GM23338 (cell line): ENCODE measurements at regions not wholly inside any gene's neighbourhood (a gene's known extent, or its start where the extent isn't known, plus 50 kb on each side); places are given as distances from the start of the nearest gene placed in this dataset.

ENCODE experiments used
- ATAC-seq: fragments of 200-7000 bp; cut with Tn5 transposase; 3 replicates; pipeline ENCODE4 v1.9.1; 2020
- DNase-seq: peaks from one replicate; pipeline ENCODE4 v3.0.0-alpha.2; 2015; ENCODE audit warnings: low spot score
- H2AFZ ChIP-seq: fragments of 200-600 bp; sonication (generic); 2 replicates; pipeline ENCODE4 v1.8.0; 2016; ENCODE audit warnings: antibody characterized with exemption, mild to moderate bottlenecking, moderate library complexity
- H3F3A ChIP-seq: fragments of 200-600 bp; sonication (generic); replicated peaks from 2 replicates; pipeline ENCODE4 v1.8.0; 2017; ENCODE audit warnings: antibody characterized with exemption, mixed run types, low read depth
- H3K27ac ChIP-seq: fragments of 200-600 bp; sonication (generic); 2 replicates; pipeline ENCODE4 v1.6.1; 2016; ENCODE audit warnings: low read depth
- H3K27me3 ChIP-seq: fragments of 200-600 bp; sonication (generic); 2 replicates; pipeline ENCODE4 v1.8.0; 2016; ENCODE audit warnings: mild to moderate bottlenecking, mixed run types, moderate library complexity; ENCODE audit not compliant: insufficient read depth
- H3K36me3 ChIP-seq: fragments of 200-600 bp; sonication (generic); 2 replicates; pipeline ENCODE4 v1.8.0; 2016; ENCODE audit warnings: mild to moderate bottlenecking; ENCODE audit not compliant: insufficient read depth
- H3K4me1 ChIP-seq: fragments of 200-600 bp; sonication (generic); 2 replicates; pipeline ENCODE4 v1.8.0; 2016; ENCODE audit warnings: mild to moderate bottlenecking, moderate library complexity; ENCODE audit not compliant: insufficient read depth
- H3K4me2 ChIP-seq: fragments of 200-600 bp; sonication (generic); 2 replicates; pipeline ENCODE4 v1.7.1; 2017; ENCODE audit warnings: mixed run types
- H3K4me3 ChIP-seq: fragments of 200-600 bp; sonication (generic); 2 replicates; pipeline ENCODE4 v1.6.1; 2016; ENCODE audit warnings: mixed run types
- H3K79me2 ChIP-seq: fragments of 200-600 bp; sonication (generic); replicated peaks from 2 replicates; pipeline ENCODE4 v1.8.0; 2017; ENCODE audit warnings: mild to moderate bottlenecking; ENCODE audit not compliant: insufficient read depth
- H3K9me2 ChIP-seq: fragments of 200-600 bp; sonication (generic); 2 replicates; pipeline ENCODE4 v1.8.0; 2017; ENCODE audit not compliant: insufficient read depth
- H4K20me1 ChIP-seq: fragments of 200-600 bp; sonication (generic); replicated peaks from 2 replicates; pipeline ENCODE4 v1.8.0; 2017; ENCODE audit warnings: mild to moderate bottlenecking; ENCODE audit not compliant: insufficient read depth
- H3K27ac Mint-ChIP-seq: 2 replicates; pipeline ENCODE4 v1.8.0; 2020; ENCODE audit warnings: inconsistent platforms, mild to moderate bottlenecking, moderate library complexity, mixed read lengths
- H3K27me3 Mint-ChIP-seq: 3 replicates; pipeline ENCODE4 v1.8.0; 2022; ENCODE audit warnings: low read depth, mild to moderate bottlenecking, moderate library complexity, mixed read lengths, inconsistent platforms; ENCODE audit not compliant: insufficient read depth, poor library complexity
- H3K36me3 Mint-ChIP-seq: 3 replicates; pipeline ENCODE4 v1.8.0; 2021; ENCODE audit warnings: low read depth, mild to moderate bottlenecking, inconsistent platforms, moderate library complexity, mixed read lengths
- H3K4me1 Mint-ChIP-seq: 3 replicates; pipeline ENCODE4 v1.8.0; 2020; ENCODE audit warnings: mild to moderate bottlenecking, inconsistent platforms, mixed read lengths
- H3K4me3 Mint-ChIP-seq: 3 replicates; pipeline ENCODE4 v1.8.0; 2021; ENCODE audit warnings: moderate library complexity, mild to moderate bottlenecking, inconsistent platforms, mixed read lengths
- H3K9me3 Mint-ChIP-seq: 3 replicates; pipeline ENCODE4 v1.8.0; 2020; ENCODE audit warnings: moderate library complexity, mild to moderate bottlenecking, inconsistent platforms, mixed read lengths
- CREB1 ChIP-seq: fragments of 250-450 bp; sonication (Bioruptor Pico); IDR thresholded peaks from 2 replicates; pipeline ENCODE4 v1.5.0; 2020; ENCODE audit warnings: low read depth, mild to moderate bottlenecking, moderate library complexity
- CTCF ChIP-seq, 2 experiments: fragments of 200-600 bp in 1 of 2; sonication (generic) in 1 of 2; conservative IDR thresholded peaks; 2 replicates each; pipeline versions ENCODE4 v1.5.1 to v1.6.1; 2016 to 2017; ENCODE audit warnings: antibody characterized with exemption in 2 of 2, low read depth in 2 of 2, mild to moderate bottlenecking in 2 of 2, moderate library complexity in 1 of 2
- ETS1 ChIP-seq: IDR thresholded peaks from 2 replicates; pipeline ENCODE4 v1.6.1; 2016; ENCODE audit warnings: antibody characterized with exemption
- EZH2 ChIP-seq: fragments of 200-600 bp; sonication (generic); IDR thresholded peaks from one replicate; pipeline ENCODE4 v1.8.0; 2017; ENCODE audit warnings: antibody characterized with exemption, mild to moderate bottlenecking, low read depth; ENCODE audit not compliant: unreplicated experiment
- JUNB ChIP-seq: IDR thresholded peaks from one replicate; pipeline ENCODE4 v1.6.1; 2016; ENCODE audit warnings: antibody characterized with exemption; ENCODE audit not compliant: unreplicated experiment
- NANOG ChIP-seq: IDR thresholded peaks from 2 replicates; pipeline ENCODE4 v1.6.1; 2016; ENCODE audit warnings: antibody characterized with exemption, borderline replicate concordance
- REST ChIP-seq: IDR thresholded peaks from one replicate; pipeline ENCODE4 v1.6.1; 2018; ENCODE audit warnings: antibody characterized with exemption; ENCODE audit not compliant: unreplicated experiment
- STAT1 ChIP-seq: IDR thresholded peaks from one replicate; pipeline ENCODE4 v1.6.1; 2016; ENCODE audit warnings: antibody characterized with exemption; ENCODE audit not compliant: unreplicated experiment
- ZNF114 ChIP-seq: fragments of 250-450 bp; sonication (Bioruptor Pico); IDR thresholded peaks from 2 replicates; pipeline ENCODE4 v1.5.0; 2020; ENCODE audit warnings: mild to moderate bottlenecking, moderate library complexity
- ZNF462 ChIP-seq: fragments of 250-450 bp; sonication (Bioruptor Pico); IDR thresholded peaks from 2 replicates; pipeline ENCODE4 v1.5.0; 2020; ENCODE audit warnings: mild to moderate bottlenecking, moderate library complexity

- H2AFZ ChIP-seq, result no peak overlapping the region
- peaks cover 12% of the 10 kb centered on the region for H3K9me2 ChIP-seq
- H3K4me1 Mint-ChIP-seq, result peaks cover 12% of the 10 kb centered on the region
- no peak overlapping the region for H3K4me2 ChIP-seq
- H3K4me3 ChIP-seq, result no peak overlapping the region
- no peak overlapping the region for H3K4me3 Mint-ChIP-seq
- H3F3A ChIP-seq, result no peaks in the 10 kb centered on the region
- peaks cover 2% of the 10 kb centered on the region for H3K27me3 Mint-ChIP-seq
- 0 out of 3 replicates have a peak, but pooled peaks cover 2% of the 10 kb centered on the region for H3K36me3 Mint-ChIP-seq
- peak overlapping the region; percentile 41; the same call in 1 of the 2 replicates for H3K27ac Mint-ChIP-seq
- H3K36me3 ChIP-seq, result no peaks in the 10 kb centered on the region
- ATAC-seq (no peak), DNase-seq (no peak)
- no peak for TF ChIP-seq STAT1
- no peak for TF ChIP-seq CREB1 (CRISPR knock-in tag)
- no peak for TF ChIP-seq JUNB
- TF ChIP-seq ETS1, result no peak
- no peak for TF ChIP-seq CTCF (conservative IDR thresholded peaks at IDR 0.05; ENCODE audit: low read depth in 2 of 2)
- no peak for TF ChIP-seq NANOG
- no peak for TF ChIP-seq EZH2
- TF ChIP-seq REST, result no peak
- TF ChIP-seq ZNF114 (CRISPR knock-in tag), result no peak
- no peak for TF ChIP-seq ZNF462 (CRISPR knock-in tag)
- no peak overlapping the region for H3K27ac ChIP-seq
- no peaks in the 10 kb centered on the region; the same call in 2 of the 3 replicates for H3K9me3 Mint-ChIP-seq
- H4K20me1 ChIP-seq, result no peaks in the 10 kb centered on the region
- no peaks in the 10 kb centered on the region for H3K27me3 ChIP-seq
- peaks cover 8% of the 10 kb centered on the region; the same call in 1 of the 2 replicates for H3K4me1 ChIP-seq
- no peaks in the 10 kb centered on the region for H3K79me2 ChIP-seq
These were observed 77.1 kb upstream of the FIBIN start for GRCh38 chr11:26916805-26917204.
